HG03521 (cell line): ENCODE measurements at regions not wholly inside any gene's neighbourhood (a gene's known extent, or its start where the extent isn't known, plus 50 kb on each side); places are given as distances from the start of the nearest gene placed in this dataset.
"Not testable (repeated sequence)": the region's sequence is repeated elsewhere in the genome, so short reads cannot be mapped to it uniquely, and the experiment has no call there.

ENCODE experiments used
- ATAC-seq: cut with Tn5 transposase; IDR thresholded peaks from one replicate; pipeline ENCODE4 v1.9.1; 2021; ENCODE audit warnings: mild to moderate bottlenecking, moderate library complexity; ENCODE audit not compliant: unreplicated experiment

- no peak for ATAC-seq
Observed at GRCh38 chr1:212495766-212496494, 63.2 kb downstream of the NENF start.

DNA sequence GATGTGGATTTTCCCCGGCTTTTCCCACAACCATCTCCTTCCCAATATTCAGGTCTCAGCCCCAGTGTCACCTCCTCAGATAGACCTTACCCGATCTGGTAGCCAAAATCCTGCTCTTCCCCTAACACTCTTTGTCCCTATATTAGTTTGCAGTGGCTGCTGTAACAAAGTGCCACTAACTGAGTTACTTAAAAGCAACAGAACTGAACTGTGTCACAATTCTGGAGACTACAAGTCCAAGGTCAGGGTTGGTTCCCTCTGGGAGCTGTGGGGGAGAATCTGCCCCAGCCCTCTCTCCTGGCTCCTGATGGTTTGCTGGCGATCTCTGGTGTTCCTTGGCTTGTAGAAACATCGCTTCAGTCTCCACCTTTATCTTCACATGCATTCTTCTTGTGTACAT, 64.0 kb downstream of the NENF start:
- no peak for ATAC-seq

DNA sequence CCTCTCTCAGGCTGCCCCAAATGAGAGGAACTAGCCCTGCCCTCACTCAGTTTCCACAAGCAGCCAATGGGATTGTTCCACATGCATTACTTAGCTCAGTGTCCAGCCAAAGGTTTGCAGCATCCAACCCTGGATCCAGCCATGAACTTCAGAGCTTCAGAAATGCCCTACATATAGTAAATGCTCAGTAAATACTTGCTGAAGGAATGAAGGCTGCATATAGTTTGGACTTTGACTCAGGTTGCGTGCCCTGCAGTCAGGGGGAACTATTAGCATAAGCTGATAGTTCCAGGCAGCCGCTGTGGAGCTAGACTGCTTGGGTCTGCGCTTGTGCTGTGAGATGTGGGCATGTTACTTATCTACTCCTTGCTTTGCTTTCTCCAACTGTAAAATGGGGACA, 64.8 kb downstream of the NENF start:
- ATAC-seq: no peak

GRCh38 chr1:212498283-212499040, 65.7 kb downstream of the NENF start:
- ATAC-seq: no peak

- ATAC-seq: no peak
Observed at GRCh38 chr1:212500351-212500750, 67.6 kb downstream of the NENF start.

DNA sequence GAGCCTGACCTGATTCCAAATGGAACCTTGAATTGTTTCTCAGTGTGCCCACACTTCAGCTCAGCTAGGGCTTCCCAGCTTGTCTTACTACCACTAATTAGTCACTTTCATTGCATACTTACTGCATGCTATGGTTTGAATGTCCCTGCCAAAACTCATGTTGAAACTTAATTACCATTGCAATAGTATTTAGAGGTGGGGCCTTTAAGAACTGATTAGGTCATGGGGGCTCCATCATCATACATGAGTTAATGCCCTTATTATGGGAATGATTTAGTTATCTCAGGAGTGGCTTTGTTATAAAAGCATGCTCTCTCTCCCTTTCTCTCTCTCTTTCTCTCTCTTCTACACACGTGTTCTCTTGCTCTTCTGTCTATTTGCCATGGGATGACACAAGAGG, 68.3 kb downstream of the NENF start:
- no peak for ATAC-seq

- no peak for ATAC-seq
Observed at GRCh38 chr1:212503714-212504113, 71.0 kb downstream of the NENF start.

GRCh38 chr1:212504171-212504803, 71.6 kb downstream of the NENF start:
- no peak for ATAC-seq

DNA sequence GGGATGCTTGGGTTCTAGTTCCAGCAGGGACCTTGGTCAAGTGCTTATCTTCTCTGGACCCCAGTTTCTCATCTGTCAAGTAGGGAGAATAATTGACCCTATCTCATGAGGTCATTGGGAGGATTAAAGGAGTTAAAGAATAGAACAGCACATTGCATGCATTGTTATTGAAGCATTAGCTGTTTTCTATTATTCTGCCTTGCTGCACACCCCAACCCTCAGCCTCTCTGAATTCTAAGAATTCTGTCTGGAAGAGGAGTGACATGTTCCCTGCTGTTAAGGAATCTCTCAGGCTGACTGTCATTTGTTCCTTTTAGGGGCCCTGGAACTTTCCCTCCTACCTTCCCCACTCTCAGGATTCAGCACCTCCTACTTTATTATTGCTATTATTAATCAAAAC, 73.9 kb downstream of the NENF start:
- ATAC-seq: no peak

- ATAC-seq: no peak
Observed at GRCh38 chr1:212507369-212507768, 74.6 kb downstream of the NENF start.

DNA sequence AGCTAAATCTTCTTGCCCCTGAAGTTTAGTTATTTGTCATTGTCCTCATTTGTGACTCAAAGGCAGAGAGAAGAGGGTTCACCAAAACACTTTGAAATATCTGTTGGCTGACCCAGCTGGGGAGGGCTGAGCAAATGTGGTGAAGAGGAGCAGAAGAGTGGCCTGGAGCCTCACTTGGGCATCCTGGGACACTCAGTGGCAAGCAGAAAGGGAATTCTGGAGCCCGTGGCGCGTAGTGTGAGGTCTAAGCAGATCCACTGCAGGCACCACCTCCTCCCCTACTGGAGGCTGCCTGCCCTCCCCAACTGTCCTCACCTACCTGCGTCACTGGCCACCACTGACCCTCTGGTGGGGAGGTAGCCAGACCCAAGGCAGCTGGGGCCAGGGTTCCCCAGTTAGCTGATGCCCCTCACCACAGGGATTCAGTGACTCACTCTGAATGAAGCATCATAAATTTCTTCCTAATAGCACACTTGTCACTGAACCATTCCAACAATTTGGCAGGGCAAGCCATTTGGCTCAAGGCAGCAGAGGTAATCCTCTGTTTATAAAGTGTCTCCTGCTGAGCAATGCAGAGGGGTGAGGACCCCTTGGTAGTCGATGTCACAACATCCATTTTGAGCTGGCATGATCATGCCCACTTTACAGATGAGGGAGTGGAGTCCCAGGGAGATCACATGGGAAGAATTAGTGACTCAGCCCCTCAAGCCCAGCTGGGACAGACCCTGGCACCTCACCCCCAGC, 80.3 kb downstream of the NENF start:
- no peak for ATAC-seq

DNA sequence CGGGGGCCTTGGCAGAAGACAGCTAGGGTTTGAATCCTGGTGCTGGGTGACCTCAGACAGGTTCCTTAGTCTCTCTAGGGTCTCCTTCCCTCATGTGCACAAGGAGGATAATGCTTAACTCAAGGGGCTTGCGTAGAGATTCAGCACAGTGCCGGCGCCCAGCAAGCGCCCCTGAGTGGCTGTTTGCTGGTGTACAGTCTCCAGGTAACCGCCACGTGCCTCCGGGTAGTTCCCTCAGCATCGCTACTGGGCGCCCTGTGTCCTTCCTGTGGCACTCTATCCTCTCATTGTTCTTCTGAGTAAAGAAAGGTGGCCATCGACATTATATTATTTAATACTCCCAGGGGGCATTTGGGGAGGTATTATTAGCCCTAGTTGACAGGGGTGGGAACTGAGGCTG, 80.9 kb downstream of the NENF start:
- no peak for ATAC-seq

DNA sequence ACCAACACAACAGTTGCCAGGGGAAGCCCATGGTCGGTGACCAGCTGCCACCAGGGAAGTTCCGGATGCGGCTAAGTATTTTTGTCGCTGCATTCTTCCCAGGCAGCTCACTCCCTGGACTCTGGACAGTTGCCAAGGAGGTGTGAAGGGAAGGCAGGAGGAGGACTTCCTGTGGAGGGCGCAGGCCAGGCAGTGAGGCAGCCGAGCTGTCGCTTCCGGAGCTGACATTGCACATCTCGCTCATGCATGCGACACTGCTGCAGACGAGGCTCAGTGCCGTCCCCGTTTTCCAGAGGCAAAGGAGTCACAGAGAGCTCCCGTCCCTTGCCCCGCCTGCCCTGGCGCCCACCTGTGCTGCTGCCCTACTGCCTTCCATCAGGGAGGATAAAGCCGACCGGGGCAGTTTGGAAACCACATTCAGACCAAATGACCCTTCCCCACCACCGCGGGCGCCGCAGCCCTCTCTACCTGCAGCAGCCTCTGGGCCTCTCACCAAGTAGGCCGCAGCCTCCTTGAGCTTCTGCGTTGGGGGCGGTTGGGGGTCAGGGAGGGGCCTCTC, 81.4 kb downstream of the NENF start:
- ATAC-seq: no peak

- ATAC-seq: no peak
Observed at GRCh38 chr1:212514782-212515181, 82.1 kb downstream of the NENF start.

DNA sequence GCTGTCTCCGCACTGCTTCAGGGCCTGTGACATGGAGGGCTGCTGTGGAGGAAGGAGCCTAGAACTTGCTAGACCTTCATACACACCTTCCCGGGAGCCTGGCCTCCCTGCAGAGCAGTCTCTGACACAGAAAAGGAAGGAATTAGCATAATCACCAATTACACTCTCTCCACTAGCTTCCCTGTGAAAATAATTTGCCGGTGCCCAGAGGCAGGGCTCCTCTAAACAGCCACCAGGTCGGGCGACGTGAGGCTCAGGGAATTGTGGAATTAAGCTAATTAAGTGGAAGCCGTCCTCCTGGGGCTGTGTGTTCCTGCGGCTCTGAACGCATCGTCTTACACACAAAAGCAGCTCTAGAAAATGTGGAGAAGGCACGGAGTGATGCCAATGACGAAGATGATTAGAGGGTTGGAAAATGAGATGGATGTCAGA, 82.6 kb downstream of the NENF start:
- ATAC-seq: no peak

DNA sequence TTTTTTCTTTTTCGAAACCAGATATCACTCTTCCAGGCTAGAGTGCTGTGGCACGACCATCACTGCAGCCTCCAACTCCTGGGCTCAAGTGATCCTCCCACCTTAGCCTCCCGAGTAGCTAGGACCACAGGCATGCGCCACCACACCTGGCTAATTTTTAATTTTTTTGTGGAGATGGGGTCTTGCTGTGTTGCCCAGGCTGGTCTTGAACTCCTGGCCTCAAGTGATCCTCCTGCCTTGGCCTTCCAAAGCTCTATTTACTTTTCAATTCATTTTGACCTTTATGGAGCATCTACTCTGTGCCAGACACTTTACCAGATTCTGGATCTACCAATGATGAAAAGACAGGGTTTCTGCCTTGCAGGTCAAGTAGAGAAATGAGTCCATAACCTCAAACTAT, 83.3 kb downstream of the NENF start:
- ATAC-seq: not testable (repeated sequence)

DNA sequence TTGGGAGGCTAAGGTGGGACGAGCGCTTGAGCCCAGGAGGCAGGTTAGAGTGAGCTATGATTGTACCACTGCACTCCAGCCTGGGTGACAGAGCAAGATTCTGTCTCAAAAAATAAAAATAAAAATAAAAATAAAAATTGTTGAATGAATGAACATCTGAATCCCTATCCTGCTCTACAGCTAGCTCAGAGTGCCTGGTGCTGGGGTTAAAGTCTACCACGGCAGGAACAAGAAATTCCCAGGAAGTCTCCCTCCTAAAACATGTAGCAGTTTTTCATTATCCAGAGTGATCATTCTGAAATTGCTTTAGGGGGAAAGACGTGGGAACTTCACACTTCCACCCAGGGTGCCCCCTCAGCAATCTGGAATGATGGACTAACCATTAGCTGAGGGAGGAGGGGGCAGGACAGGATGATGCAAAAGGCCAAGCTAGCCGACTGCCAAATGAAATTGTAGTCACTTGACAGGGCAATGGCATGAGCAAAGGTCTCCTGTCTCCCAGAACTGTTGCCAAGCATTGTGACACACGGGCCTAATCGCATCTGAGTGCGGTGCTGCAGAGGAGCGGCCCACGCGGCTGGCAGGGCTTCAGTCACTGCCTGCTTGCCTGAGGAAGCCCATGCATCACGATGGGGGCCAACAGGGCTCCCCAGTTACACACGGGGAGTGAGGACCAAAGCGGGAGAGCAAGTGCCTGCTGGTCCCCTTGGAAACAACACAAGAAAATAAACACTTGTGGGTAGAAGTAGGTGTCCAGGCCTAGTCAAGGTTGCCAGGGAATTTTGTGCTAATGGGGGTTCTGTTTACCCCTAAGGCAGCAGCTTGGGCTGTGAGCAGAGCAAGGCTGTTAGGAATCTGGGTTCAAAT, 85.7 kb downstream of the NENF start:
- ATAC-seq: no peak

DNA sequence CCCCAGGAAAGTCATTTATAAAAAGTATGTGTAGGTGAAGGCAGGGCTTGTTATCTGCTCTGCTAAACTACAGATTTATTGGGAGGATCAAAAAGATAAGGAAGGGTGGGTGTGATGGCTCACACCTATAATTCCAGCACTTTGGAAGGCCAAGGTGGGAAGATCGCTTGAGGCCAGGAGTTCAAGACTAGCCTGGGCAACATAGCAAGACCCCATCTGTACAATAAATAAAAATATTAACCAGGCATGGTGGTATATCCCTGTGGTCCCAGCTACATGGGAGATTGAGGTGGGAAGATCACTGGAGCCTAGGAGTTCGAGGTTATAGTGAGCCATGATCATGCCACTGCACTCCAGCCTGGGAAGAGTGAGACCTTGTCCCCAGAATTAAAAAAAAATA, 86.4 kb downstream of the NENF start:
- no peak for ATAC-seq

DNA sequence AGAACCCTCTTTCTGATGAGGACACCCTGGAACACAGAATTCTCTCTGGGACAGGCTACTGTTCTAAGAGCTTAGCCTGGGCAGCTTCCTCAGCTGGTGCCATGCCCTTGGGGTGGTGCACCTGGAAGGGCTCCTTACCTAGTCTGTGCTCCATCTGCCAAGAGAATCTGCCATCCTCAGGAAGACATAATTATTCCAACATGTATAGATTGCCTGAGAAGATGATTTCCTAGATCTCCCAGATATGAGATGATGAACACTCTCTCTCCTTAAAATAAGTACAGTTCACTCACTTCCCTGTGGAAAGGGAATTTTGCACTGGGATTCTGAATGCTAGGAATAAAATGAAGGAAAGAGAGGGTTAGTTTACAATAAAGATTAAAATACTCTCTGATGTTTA, 87.6 kb downstream of the NENF start:
- no peak for ATAC-seq

GRCh38 chr1:212520746-212521145, 87.8 kb upstream of the ATF3 start:
- ATAC-seq: no peak
